A549 (cell line): ENCODE measurements at regions not wholly inside any gene's neighbourhood (a gene's known extent, or its start where the extent isn't known, plus 50 kb on each side); places are given as distances from the start of the nearest gene placed in this dataset.

Source experiments
- ATAC-seq, 2 experiments: fragments of 200-7000 bp in 1 of 2; fragments of >200 bp in 1 of 2; cut with Nextera tagmentation in 1 of 2; cut with Tn5 transposase in 1 of 2; 3 replicates each; pipeline versions ENCODE4 v1.8.0 to v1.9.1; 2018 to 2020; ENCODE audit warnings: mild to moderate bottlenecking in 1 of 2, moderate library complexity in 1 of 2
- CTCF ChIA-PET: fragments of 300-600 bp; sonication (Branson Sonifier 250); formaldehyde crosslinking; extraction: SDS; loops from one replicate; lab custom pipeline; 2021; ENCODE audit warnings: antibody characterized with exemption, inconsistent platforms; lab: Yijun Ruan, JAX
- POLR2A ChIA-PET: fragments of 350-600 bp; formaldehyde crosslinking; extraction: SDS; loops from one replicate; lab custom pipeline; 2021; ENCODE audit warnings: antibody characterized with exemption, inconsistent platforms; lab: Yijun Ruan, JAX
- DNase-seq, 2 experiments: peaks; one replicate each; pipeline versions ENCODE4 v3.0.0 to v3.0.0-alpha.2; 2011 to 2016; ENCODE audit warnings: low read depth in 1 of 2, low spot score in 1 of 2
- FAIRE-seq: peaks from 2 replicates; lab custom pipeline; 2011; peaks lifted over from hg19 to GRCh38; lab: Jason Lieb, UNC
- H3K27ac ChIP-seq, 2 experiments: fragments of >200 bp; sonication (Bioruptor Twin); formaldehyde crosslinking; 3 replicates each; pipeline ENCODE4 v1.5.1; 2016 to 2017
- H3K4me1 ChIP-seq: fragments of >200 bp; sonication (Bioruptor Twin); formaldehyde crosslinking; 3 replicates; pipeline ENCODE4 v1.6.1; 2016
- H3K4me2 ChIP-seq: fragments of >200 bp; sonication (Bioruptor Twin); formaldehyde crosslinking; 3 replicates; pipeline ENCODE4 v1.6.1; 2016
- H3K4me3 ChIP-seq: fragments of >200 bp; sonication (Bioruptor Twin); formaldehyde crosslinking; 3 replicates; pipeline ENCODE4 v1.5.1; 2016
- H3K9me3 ChIP-seq: fragments of >200 bp; sonication (Bioruptor Twin); formaldehyde crosslinking; 3 replicates; pipeline ENCODE4 v1.6.1; 2016
- CBX2 ChIP-seq: fragments of 200-600 bp; sonication (generic); IDR thresholded peaks from 2 replicates; pipeline ENCODE4 v1.6.1; 2016; ENCODE audit warnings: low read depth, mild to moderate bottlenecking, borderline replicate concordance
- CBX8 ChIP-seq: fragments of 200-600 bp; sonication (generic); IDR thresholded peaks from 2 replicates; pipeline ENCODE4 v1.6.1; 2016
- CEBPB ChIP-seq, 2 experiments: fragments of >200 bp in 1 of 2; sonication (Bioruptor Twin) in 1 of 2; formaldehyde crosslinking in 1 of 2; IDR thresholded peaks; 2 replicates each; pipeline ENCODE4 v1.6.1; 2012 to 2016
- CHD2 ChIP-seq: fragments of 150-350 bp; IDR thresholded peaks from 2 replicates; pipeline ENCODE4 v1.6.1; 2014; ENCODE audit warnings: low read length; ENCODE audit not compliant: partially characterized antibody
- CHD4 ChIP-seq: fragments of 200-600 bp; sonication (generic); IDR thresholded peaks from 2 replicates; pipeline ENCODE4 v1.6.1; 2016; ENCODE audit warnings: antibody characterized with exemption, mild to moderate bottlenecking, borderline replicate concordance
- EHMT2 ChIP-seq: fragments of 200-600 bp; sonication (generic); IDR thresholded peaks from 2 replicates; pipeline ENCODE4 v1.6.1; 2016; ENCODE audit warnings: antibody characterized with exemption, low read depth, mild to moderate bottlenecking, moderate library complexity
- ESRRA ChIP-seq: fragments of 150-350 bp; IDR thresholded peaks from 2 replicates; pipeline ENCODE4 v1.6.1; 2014; ENCODE audit warnings: mild to moderate bottlenecking, low read length, borderline replicate concordance
- FOSB ChIP-seq: fragments of 250-450 bp; sonication (Bioruptor Pico); IDR thresholded peaks from 2 replicates; pipeline ENCODE4 v1.5.0; 2020; ENCODE audit warnings: mild to moderate bottlenecking, moderate library complexity
- FOXS1 ChIP-seq: fragments of 250-450 bp; sonication (Bioruptor Pico); IDR thresholded peaks from 2 replicates; pipeline ENCODE4 v1.5.0; 2020; ENCODE audit warnings: mild to moderate bottlenecking, moderate library complexity
- HDAC2 ChIP-seq: fragments of 200-600 bp; sonication (generic); IDR thresholded peaks from 2 replicates; pipeline ENCODE4 v1.6.1; 2016
- HEYL ChIP-seq: fragments of 250-450 bp; sonication (Bioruptor Pico); IDR thresholded peaks from 2 replicates; pipeline ENCODE4 v1.8.0; 2021; ENCODE audit warnings: mild to moderate bottlenecking, moderate library complexity
- HOXA7 ChIP-seq: fragments of 250-450 bp; sonication (Bioruptor Pico); IDR thresholded peaks from 2 replicates; pipeline ENCODE4 v1.5.0; 2020; ENCODE audit warnings: mild to moderate bottlenecking, moderate library complexity
- HOXB13 ChIP-seq: fragments of 250-450 bp; sonication (Bioruptor Pico); IDR thresholded peaks from 2 replicates; pipeline ENCODE4 v1.5.0; 2020; ENCODE audit warnings: low read depth, mild to moderate bottlenecking, moderate library complexity
- HOXB5 ChIP-seq: fragments of 250-450 bp; sonication (Bioruptor Pico); IDR thresholded peaks from 2 replicates; pipeline ENCODE4 v1.5.0; 2020; ENCODE audit warnings: mild to moderate bottlenecking, moderate library complexity
- JUN ChIP-seq, 2 experiments: fragments of >200 bp; sonication (Bioruptor Twin); formaldehyde crosslinking; IDR thresholded peaks; 2 replicates in 1 of 2; 3 replicates in 1 of 2; pipeline ENCODE4 v1.6.1; 2016 to 2017
- MYC ChIP-seq: IDR thresholded peaks from 2 replicates; pipeline ENCODE4 v1.6.1; 2012; ENCODE audit warnings: mild to moderate bottlenecking, inconsistent platforms, low read length, improper control_type of control experiment, borderline replicate concordance
- PHF8 ChIP-seq: fragments of 200-600 bp; sonication (generic); IDR thresholded peaks from 2 replicates; pipeline ENCODE4 v1.6.1; 2016; ENCODE audit warnings: low read depth, mild to moderate bottlenecking, antibody characterized with exemption, moderate library complexity, borderline replicate concordance
- POLR2A ChIP-seq: IDR thresholded peaks from 2 replicates; pipeline ENCODE4 v1.6.1; 2012; ENCODE audit warnings: mild to moderate bottlenecking, low read length
- RAD21 ChIP-seq, 2 experiments: fragments of >200 bp in 1 of 2; sonication (Bioruptor Twin) in 1 of 2; formaldehyde crosslinking in 1 of 2; IDR thresholded peaks in 1 of 2; conservative IDR thresholded peaks in 1 of 2; 2 replicates in 1 of 2; 3 replicates in 1 of 2; pipeline ENCODE4 v1.6.1; 2012 to 2018; ENCODE audit warnings: inconsistent platforms in 1 of 2
- SMC3 ChIP-seq: fragments of >200 bp; sonication (Bioruptor Twin); formaldehyde crosslinking; IDR thresholded peaks from 3 replicates; pipeline ENCODE4 v1.6.1; 2018; ENCODE audit warnings: inconsistent platforms
- TFCP2L1 ChIP-seq: fragments of 250-450 bp; sonication (Bioruptor Pico); IDR thresholded peaks from 2 replicates; pipeline ENCODE4 v1.5.0; 2021; ENCODE audit warnings: mild to moderate bottlenecking
- ZFP36 ChIP-seq: fragments of 450-650 bp; IDR thresholded peaks from 2 replicates; pipeline ENCODE4 v1.6.1; 2014; ENCODE audit warnings: borderline replicate concordance; ENCODE audit not compliant: partially characterized antibody
- WGBS: methylation state at CpG from one replicate; pipeline ENCODE4 v1.1.6; 2017; ENCODE audit errors: missing lambda C conversion rate; 5-methylcytosine and 5-hydroxymethylcytosine counted together
- TF ChIP-seq, protein P1 (sequence below): IDR thresholded peaks from 2 replicates; pipeline ENCODE4 v1.6.1; 2012; ENCODE audit warnings: low read depth, borderline replicate concordance
- TF ChIP-seq, protein P2 (sequence below): fragments of >200 bp; sonication (Bioruptor Twin); formaldehyde crosslinking; IDR thresholded peaks from 3 replicates; pipeline ENCODE4 v1.5.1; 2016
- TF ChIP-seq, protein P3 (sequence below): IDR thresholded peaks from 2 replicates; pipeline ENCODE4 v1.6.1; 2012
- TF ChIP-seq, protein P4 (sequence below): IDR thresholded peaks from 2 replicates; pipeline ENCODE4 v1.6.1; 2012
- TF ChIP-seq, protein P5 (sequence below): fragments of 150-350 bp; IDR thresholded peaks from 2 replicates; pipeline ENCODE4 v1.6.1; 2014; ENCODE audit warnings: low read depth, mild to moderate bottlenecking, low read length
- TF ChIP-seq, protein P6 (sequence below): fragments of >200 bp; sonication (Bioruptor Twin); formaldehyde crosslinking; IDR thresholded peaks from 3 replicates; pipeline ENCODE4 v1.6.1; 2016
- TF ChIP-seq, protein P7 (sequence below): fragments of 250-450 bp; sonication (Bioruptor Pico); IDR thresholded peaks from 2 replicates; pipeline ENCODE4 v1.5.0; 2020; ENCODE audit warnings: low read depth, mild to moderate bottlenecking, moderate library complexity

DNA sequence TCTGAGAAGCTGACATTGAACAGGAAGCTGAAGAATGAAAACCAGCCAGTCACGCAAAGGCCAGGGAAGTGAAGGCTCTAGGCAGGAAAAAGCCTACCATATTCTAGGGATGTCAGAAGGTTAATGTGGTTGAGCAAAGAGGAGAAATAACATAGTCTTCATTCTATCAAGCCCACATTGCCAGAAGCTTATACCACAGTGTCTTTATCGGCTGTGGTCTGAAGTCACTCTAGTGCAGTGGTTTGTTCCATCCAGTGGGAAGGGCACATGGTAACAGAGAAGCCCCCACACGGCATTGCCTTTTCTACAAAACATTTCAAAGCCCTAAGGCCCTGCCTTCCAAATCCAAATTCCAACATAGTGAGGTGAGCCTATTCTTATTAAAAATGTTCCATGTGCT is 311.3 kb downstream of the TNS1 start:
- ATAC-seq (no peak), DNase-seq (no peak), FAIRE-seq (no peak)
- Histone ChIP-seq H3K4me3 (no peak overlapping the region), H3K27ac (no peak overlapping the region; a peak in 1 of 6 replicates), H3K9me3 (no peaks in the 10 kb centered on the region)
- WGBS, result 79% methylated on average over 3 of the region's 3 CpGs
- CTCF ChIA-PET, result interaction anchor here (0.5 to 1.3 kb wide), 2 partner anchors 9 to 21 kb away, joined by 3 read pairs; no protein-coding TSS in a partner anchor
- no peak for TF ChIP-seq EHMT2
- TF ChIP-seq HOXA7, result no peak
- TF ChIP-seq RAD21 (conservative IDR thresholded peaks at IDR 0.05 in 1 of 2, IDR thresholded peaks at IDR 0.05 in 1 of 2), result no peak
- TF ChIP-seq TFCP2L1, result no peak
- TF ChIP-seq ZFP36, result no peak
- TF ChIP-seq, protein P1, sequence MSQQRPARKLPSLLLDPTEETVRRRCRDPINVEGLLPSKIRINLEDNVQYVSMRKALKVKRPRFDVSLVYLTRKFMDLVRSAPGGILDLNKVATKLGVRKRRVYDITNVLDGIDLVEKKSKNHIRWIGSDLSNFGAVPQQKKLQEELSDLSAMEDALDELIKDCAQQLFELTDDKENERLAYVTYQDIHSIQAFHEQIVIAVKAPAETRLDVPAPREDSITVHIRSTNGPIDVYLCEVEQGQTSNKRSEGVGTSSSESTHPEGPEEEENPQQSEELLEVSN, result no peak
- TF ChIP-seq FOXS1 (CRISPR knock-in tag), result no peak
- TF ChIP-seq, all 56 proteins: peak for 0
- H3K4me2 ChIP-seq, result no peak overlapping the region
- H3K4me1 ChIP-seq, result peaks cover 8% of the 10 kb centered on the region; the same call in 1 of the 3 replicates
- POLR2A ChIA-PET, result no interaction called here

DNA sequence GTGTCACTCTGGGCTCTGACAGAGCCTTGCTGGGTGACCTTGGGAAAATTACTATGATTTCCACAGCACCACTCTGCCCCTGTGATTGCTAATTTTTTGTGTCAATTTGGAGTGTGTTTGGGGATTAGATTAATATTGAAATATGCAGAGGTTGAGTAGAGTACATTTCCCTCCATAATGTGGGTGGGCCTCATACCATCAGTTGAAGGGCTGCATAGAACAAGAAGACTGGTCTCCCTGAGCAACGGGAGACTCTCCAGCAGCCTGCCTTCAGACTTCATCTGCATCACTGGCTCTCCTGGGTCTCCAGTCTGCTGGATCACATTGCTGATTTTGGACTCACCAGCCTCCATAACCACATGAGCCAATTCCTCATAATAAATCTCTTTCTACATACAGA is 313.7 kb downstream of the TNS1 start:
- no peak overlapping the region for H3K4me3 ChIP-seq
- peaks cover 31% of the 10 kb centered on the region for H3K4me1 ChIP-seq
- H3K27ac ChIP-seq, result no peak overlapping the region
- no peaks in the 10 kb centered on the region for H3K9me3 ChIP-seq
- ChIA-PET POLR2A (no interaction called here), CTCF (no interaction called here)
- WGBS, result 9% methylated on average over 1 of the region's 1 CpG
- TF ChIP-seq, protein P2, sequence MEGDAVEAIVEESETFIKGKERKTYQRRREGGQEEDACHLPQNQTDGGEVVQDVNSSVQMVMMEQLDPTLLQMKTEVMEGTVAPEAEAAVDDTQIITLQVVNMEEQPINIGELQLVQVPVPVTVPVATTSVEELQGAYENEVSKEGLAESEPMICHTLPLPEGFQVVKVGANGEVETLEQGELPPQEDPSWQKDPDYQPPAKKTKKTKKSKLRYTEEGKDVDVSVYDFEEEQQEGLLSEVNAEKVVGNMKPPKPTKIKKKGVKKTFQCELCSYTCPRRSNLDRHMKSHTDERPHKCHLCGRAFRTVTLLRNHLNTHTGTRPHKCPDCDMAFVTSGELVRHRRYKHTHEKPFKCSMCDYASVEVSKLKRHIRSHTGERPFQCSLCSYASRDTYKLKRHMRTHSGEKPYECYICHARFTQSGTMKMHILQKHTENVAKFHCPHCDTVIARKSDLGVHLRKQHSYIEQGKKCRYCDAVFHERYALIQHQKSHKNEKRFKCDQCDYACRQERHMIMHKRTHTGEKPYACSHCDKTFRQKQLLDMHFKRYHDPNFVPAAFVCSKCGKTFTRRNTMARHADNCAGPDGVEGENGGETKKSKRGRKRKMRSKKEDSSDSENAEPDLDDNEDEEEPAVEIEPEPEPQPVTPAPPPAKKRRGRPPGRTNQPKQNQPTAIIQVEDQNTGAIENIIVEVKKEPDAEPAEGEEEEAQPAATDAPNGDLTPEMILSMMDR, result no peak
- TF ChIP-seq JUN (IDR thresholded peaks at IDR 0.05) (no peak), MYC (no peak), EHMT2 (no peak), HOXB13 (CRISPR knock-in tag) (no peak), CEBPB (IDR thresholded peaks at IDR 0.05) (no peak), CHD2 (no peak), HOXB5 (CRISPR knock-in tag) (no peak), ESRRA (no peak), POLR2A (no peak), CHD4 (no peak), FOXS1 (CRISPR knock-in tag) (no peak), HEYL (CRISPR knock-in tag) (no peak), SMC3 (no peak)
- TF ChIP-seq, protein P3, sequence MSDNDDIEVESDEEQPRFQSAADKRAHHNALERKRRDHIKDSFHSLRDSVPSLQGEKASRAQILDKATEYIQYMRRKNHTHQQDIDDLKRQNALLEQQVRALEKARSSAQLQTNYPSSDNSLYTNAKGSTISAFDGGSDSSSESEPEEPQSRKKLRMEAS, result no peak
- TF ChIP-seq, protein P4, sequence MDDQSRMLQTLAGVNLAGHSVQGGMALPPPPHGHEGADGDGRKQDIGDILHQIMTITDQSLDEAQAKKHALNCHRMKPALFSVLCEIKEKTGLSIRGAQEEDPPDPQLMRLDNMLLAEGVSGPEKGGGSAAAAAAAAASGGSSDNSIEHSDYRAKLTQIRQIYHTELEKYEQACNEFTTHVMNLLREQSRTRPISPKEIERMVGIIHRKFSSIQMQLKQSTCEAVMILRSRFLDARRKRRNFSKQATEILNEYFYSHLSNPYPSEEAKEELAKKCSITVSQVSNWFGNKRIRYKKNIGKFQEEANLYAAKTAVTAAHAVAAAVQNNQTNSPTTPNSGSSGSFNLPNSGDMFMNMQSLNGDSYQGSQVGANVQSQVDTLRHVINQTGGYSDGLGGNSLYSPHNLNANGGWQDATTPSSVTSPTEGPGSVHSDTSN, result no peak
- DNase-seq (no peak), FAIRE-seq (no peak), ATAC-seq (no peak)
- no peak overlapping the region for H3K4me2 ChIP-seq

DNA sequence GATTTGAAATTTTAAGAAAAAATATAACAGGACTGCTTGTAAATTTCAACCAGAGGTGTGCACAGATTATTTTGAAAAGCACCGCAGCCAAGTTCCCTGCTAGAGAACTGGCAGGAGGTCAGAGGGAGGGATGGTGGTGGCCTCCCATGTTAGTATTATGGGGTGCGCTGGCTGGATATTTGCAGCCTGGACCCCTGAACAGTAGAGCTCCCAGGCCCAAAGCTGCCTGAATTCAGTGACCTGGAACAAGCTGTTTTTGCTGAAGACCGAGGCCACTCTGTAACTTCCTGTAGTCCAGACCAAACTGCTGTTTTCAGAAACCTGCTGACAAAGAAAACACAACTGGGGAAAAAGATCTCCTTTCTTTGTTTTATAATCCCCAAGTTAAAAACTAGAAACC is 314.3 kb downstream of the TNS1 start:
- peak overlapping the region in 1 of 2 experiments; percentile 28; a peak in 1 of 6 replicates for H3K27ac ChIP-seq
- ATAC-seq (no peak), DNase-seq (no peak), FAIRE-seq (no peak)
- no peaks in the 10 kb centered on the region for H3K9me3 ChIP-seq
- CTCF ChIA-PET, result no interaction called here
- H3K4me1 ChIP-seq, result peaks cover 37% of the 10 kb centered on the region
- POLR2A ChIA-PET, result no interaction called here
- WGBS, result 80% methylated on average over 3 of the region's 3 CpGs
- H3K4me3 ChIP-seq, result no peak overlapping the region
- no peak overlapping the region for H3K4me2 ChIP-seq
- TF ChIP-seq, protein P5, sequence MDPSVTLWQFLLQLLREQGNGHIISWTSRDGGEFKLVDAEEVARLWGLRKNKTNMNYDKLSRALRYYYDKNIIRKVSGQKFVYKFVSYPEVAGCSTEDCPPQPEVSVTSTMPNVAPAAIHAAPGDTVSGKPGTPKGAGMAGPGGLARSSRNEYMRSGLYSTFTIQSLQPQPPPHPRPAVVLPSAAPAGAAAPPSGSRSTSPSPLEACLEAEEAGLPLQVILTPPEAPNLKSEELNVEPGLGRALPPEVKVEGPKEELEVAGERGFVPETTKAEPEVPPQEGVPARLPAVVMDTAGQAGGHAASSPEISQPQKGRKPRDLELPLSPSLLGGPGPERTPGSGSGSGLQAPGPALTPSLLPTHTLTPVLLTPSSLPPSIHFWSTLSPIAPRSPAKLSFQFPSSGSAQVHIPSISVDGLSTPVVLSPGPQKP, result no peak
- TF ChIP-seq CBX8 (no peak), RAD21 (conservative IDR thresholded peaks at IDR 0.05 in 1 of 2, IDR thresholded peaks at IDR 0.05 in 1 of 2) (no peak), CHD2 (no peak), POLR2A (no peak), CBX2 (no peak), HDAC2 (no peak), PHF8 (no peak), FOXS1 (CRISPR knock-in tag) (no peak), FOSB (CRISPR knock-in tag) (no peak), JUN (IDR thresholded peaks at IDR 0.05) (no peak)
- TF ChIP-seq, protein P6, sequence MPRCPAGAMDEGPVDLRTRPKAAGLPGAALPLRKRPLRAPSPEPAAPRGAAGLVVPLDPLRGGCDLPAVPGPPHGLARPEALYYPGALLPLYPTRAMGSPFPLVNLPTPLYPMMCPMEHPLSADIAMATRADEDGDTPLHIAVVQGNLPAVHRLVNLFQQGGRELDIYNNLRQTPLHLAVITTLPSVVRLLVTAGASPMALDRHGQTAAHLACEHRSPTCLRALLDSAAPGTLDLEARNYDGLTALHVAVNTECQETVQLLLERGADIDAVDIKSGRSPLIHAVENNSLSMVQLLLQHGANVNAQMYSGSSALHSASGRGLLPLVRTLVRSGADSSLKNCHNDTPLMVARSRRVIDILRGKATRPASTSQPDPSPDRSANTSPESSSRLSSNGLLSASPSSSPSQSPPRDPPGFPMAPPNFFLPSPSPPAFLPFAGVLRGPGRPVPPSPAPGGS, result no peak
- TF ChIP-seq, protein P7, sequence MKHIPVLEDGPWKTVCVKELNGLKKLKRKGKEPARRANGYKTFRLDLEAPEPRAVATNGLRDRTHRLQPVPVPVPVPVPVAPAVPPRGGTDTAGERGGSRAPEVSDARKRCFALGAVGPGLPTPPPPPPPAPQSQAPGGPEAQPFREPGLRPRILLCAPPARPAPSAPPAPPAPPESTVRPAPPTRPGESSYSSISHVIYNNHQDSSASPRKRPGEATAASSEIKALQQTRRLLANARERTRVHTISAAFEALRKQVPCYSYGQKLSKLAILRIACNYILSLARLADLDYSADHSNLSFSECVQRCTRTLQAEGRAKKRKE (CRISPR knock-in tag), result no peak
